A673 (cell line): ENCODE measurements at regions not wholly inside any gene's neighbourhood (a gene's known extent, or its start where the extent isn't known, plus 50 kb on each side); places are given as distances from the start of the nearest gene placed in this dataset.

Experiments used
- CTCF ChIP-seq: fragments of 300-800, 200-600 bp; sonication (generic); conservative IDR thresholded peaks from 2 replicates; pipeline ENCODE4 v1.5.1; 2017; ENCODE audit warnings: low read depth, mild to moderate bottlenecking, antibody characterized with exemption, low read length, moderate library complexity, mixed read lengths
- EZH2 ChIP-seq: fragments of 200-600 bp; sonication (generic); IDR thresholded peaks from 2 replicates; pipeline ENCODE4 v1.6.1; 2017; ENCODE audit warnings: borderline replicate concordance, low read depth, mild to moderate bottlenecking, mixed read lengths, antibody characterized with exemption, low read length; ENCODE audit not compliant: poor library complexity, severe bottlenecking

GRCh38 chr1:209427811-209428210 lies 155.7 kb upstream of the CAMK1G start:
- TF ChIP-seq CTCF, result no peak
- TF ChIP-seq EZH2, result no peak
